Endothelial cell of umbilical vein (primary cell): ENCODE measurements at regions not wholly inside any gene's neighbourhood (a gene's known extent, or its start where the extent isn't known, plus 50 kb on each side); places are given as distances from the start of the nearest gene placed in this dataset.

Experiments used
- BruUV-seq: library from RNA; stranded (reverse); fragments of 400-500 nt; replicated peaks from 2 replicates; lab custom pipeline; 2021; lab: Mats Ljungman, UMichigan
- CTCF ChIA-PET: fragments of 300-600, 350-600 bp; sonication (Branson Sonifier 250); formaldehyde crosslinking; loops from one replicate; lab custom pipeline; 2021; ENCODE audit warnings: antibody characterized with exemption, inconsistent platforms; lab: Charles Lee
- POLR2A ChIA-PET: fragments of 300-600, 350-600 bp; sonication (Branson Sonifier 250); formaldehyde crosslinking; loops from one replicate; lab custom pipeline; 2021; ENCODE audit warnings: antibody characterized with exemption, inconsistent platforms; lab: Charles Lee
- DNase-seq: peaks from one replicate; pipeline ENCODE4 v3.0.0-alpha.2; 2011; ENCODE audit warnings: low read depth, low spot score
- FAIRE-seq: peaks from 2 replicates; lab custom pipeline; 2011; peaks lifted over from hg19 to GRCh38; lab: Jason Lieb, UNC
- H2AFZ ChIP-seq: 2 replicates; pipeline ENCODE4 v1.6.0; 2012; ENCODE audit warnings: low read depth, low read length, control low read depth, inconsistent platforms
- H3K27ac ChIP-seq: 2 replicates; pipeline ENCODE4 v1.5.1; 2011; ENCODE audit warnings: low read depth, mild to moderate bottlenecking, control low read depth, low read length, moderate library complexity; ENCODE audit not compliant: insufficient read depth
- H3K27me3 ChIP-seq, 2 experiments: 2 replicates each; pipeline versions ENCODE4 v1.6.0 to v1.6.1; 2011; ENCODE audit warnings: low read length in 2 of 2, mixed read lengths in 1 of 2; ENCODE audit not compliant: control insufficient read depth in 2 of 2, insufficient read depth in 2 of 2
- H3K36me3 ChIP-seq, 2 experiments: 2 replicates in 1 of 2; 3 replicates in 1 of 2; pipeline ENCODE4 v1.5.1; 2011; ENCODE audit warnings: low read length in 2 of 2, mild to moderate bottlenecking in 1 of 2, moderate library complexity in 1 of 2; ENCODE audit not compliant: control insufficient read depth in 2 of 2, insufficient read depth in 2 of 2; ENCODE audit errors: extremely low read depth in 1 of 2
- H3K4me1 ChIP-seq: 3 replicates; pipeline ENCODE4 v1.5.1; 2011; ENCODE audit warnings: mild to moderate bottlenecking, low read length; ENCODE audit not compliant: control insufficient read depth, insufficient read depth; ENCODE audit errors: extremely low read depth
- H3K4me2 ChIP-seq: 2 replicates; pipeline ENCODE4 v1.6.1; 2011; ENCODE audit warnings: low read length, control low read depth, mixed read lengths; ENCODE audit not compliant: insufficient read depth
- H3K4me3 ChIP-seq, 3 experiments: fragments of 200-600 bp in 1 of 3; sonication (generic), shearing (Covaris generic) in 1 of 3; replicated peaks in 1 of 3; 2 replicates each; pipeline ENCODE4 v1.5.1; 2011 to 2016; ENCODE audit warnings: control low read depth in 3 of 3, low read length in 3 of 3, mild to moderate bottlenecking in 2 of 3, inconsistent platforms in 1 of 3, low read depth in 1 of 3, moderate library complexity in 1 of 3; ENCODE audit not compliant: insufficient read depth in 1 of 3
- H3K79me2 ChIP-seq: 2 replicates; pipeline ENCODE4 v1.6.0; 2012; ENCODE audit warnings: low read length, inconsistent platforms; ENCODE audit not compliant: control insufficient read depth, insufficient read depth
- H3K9ac ChIP-seq: replicated peaks from 2 replicates; pipeline ENCODE3; 2011; ENCODE audit warnings: low read length, control low read depth; ENCODE audit not compliant: insufficient read depth; ENCODE audit errors: extremely low read depth
- H3K9me1 ChIP-seq: replicated peaks from 3 replicates; pipeline ENCODE4 v1.6.0; 2011; ENCODE audit warnings: mild to moderate bottlenecking, low read length; ENCODE audit not compliant: control insufficient read depth, insufficient read depth; ENCODE audit errors: extremely low read depth
- H3K9me3 ChIP-seq: replicated peaks from 2 replicates; pipeline ENCODE4 v1.5.1; 2012; ENCODE audit warnings: low read length, inconsistent platforms; ENCODE audit not compliant: control insufficient read depth, insufficient read depth
- H4K20me1 ChIP-seq: replicated peaks from 2 replicates; pipeline ENCODE3; 2011; ENCODE audit warnings: mild to moderate bottlenecking, low read length; ENCODE audit not compliant: control insufficient read depth, insufficient read depth; ENCODE audit errors: extremely low read depth
- CTCF ChIP-seq, 2 donors: IDR thresholded peaks; 1 replicate in 1 of 2; 2 replicates in 1 of 2; pipeline ENCODE4 v1.5.1; 2011; ENCODE audit warnings: low read length in 2 of 2, mild to moderate bottlenecking in 2 of 2, moderate library complexity in 2 of 2, control low read depth in 1 of 2, inconsistent platforms in 1 of 2, low read depth in 1 of 2; ENCODE audit not compliant: insufficient read depth in 1 of 2; ENCODE audit errors: extremely low read depth in 1 of 2
- EZH2 ChIP-seq: IDR thresholded peaks from 2 replicates; pipeline ENCODE4 v1.6.1; 2012; ENCODE audit warnings: borderline replicate concordance, low read depth, mild to moderate bottlenecking, moderate library complexity, low read length, inconsistent platforms; ENCODE audit not compliant: severe bottlenecking
- FOS ChIP-seq: IDR thresholded peaks from 2 replicates; pipeline ENCODE4 v1.6.1; 2011; ENCODE audit warnings: mild to moderate bottlenecking, low read length, moderate library complexity, borderline replicate concordance; ENCODE audit not compliant: insufficient read depth
- GATA2 ChIP-seq: IDR thresholded peaks from 2 replicates; pipeline ENCODE4 v1.7.0; 2011; ENCODE audit warnings: low read depth, mild to moderate bottlenecking, moderate library complexity, mixed read lengths, low read length; ENCODE audit not compliant: insufficient read length, insufficient read depth
- JUN ChIP-seq: IDR thresholded peaks from 2 replicates; pipeline ENCODE4 v1.6.1; 2011; ENCODE audit warnings: borderline replicate concordance, low read depth; ENCODE audit not compliant: insufficient read length, insufficient read depth
- MAX ChIP-seq: IDR thresholded peaks from 2 replicates; pipeline ENCODE4 v1.6.1; 2011; ENCODE audit not compliant: insufficient read depth, insufficient read length
- MYC ChIP-seq: IDR thresholded peaks from one replicate; pipeline ENCODE4 v1.6.1; 2011; ENCODE audit warnings: mild to moderate bottlenecking, low read depth, low read length
- POLR2A ChIP-seq: IDR thresholded peaks from 2 replicates; pipeline ENCODE4 v1.6.1; 2012; ENCODE audit warnings: low read depth, mild to moderate bottlenecking, control low read depth, low read length
- POLR2AphosphoS5 ChIP-seq: IDR thresholded peaks from 2 replicates; pipeline ENCODE4 v1.6.1; 2012; ENCODE audit warnings: low read depth, mild to moderate bottlenecking, control low read depth, low read length, moderate library complexity; ENCODE audit not compliant: insufficient read depth
- dilution Hi-C: fragments of 300-500 bp; cut with MboI; formaldehyde crosslinking; loops from one replicate; pipeline ENCODE4 v1.15.0; 2019; ENCODE audit warnings: low sequenced_read_pairs; ENCODE audit not compliant: extremely low pct_ligation_motif_present
- intact Hi-C: fragments of 100-400 bp; cut with micrococcal nuclease; formaldehyde crosslinking; loops from one replicate; pipeline ENCODE4 v1.10.0; 2022

- H3K27ac ChIP-seq, result no peak overlapping the region
- H3K36me3 ChIP-seq, result no peaks in the 10 kb centered on the region
- intact Hi-C loops, result no loop called here
- no peak overlapping the region for H2AFZ ChIP-seq
- H3K9ac ChIP-seq, result no peak overlapping the region
- H3K9me1 ChIP-seq, result no peaks in the 10 kb centered on the region
- ChIA-PET CTCF (no interaction called here), POLR2A (no interaction called here)
- DNase-seq, result no peak
- no peaks in the 10 kb centered on the region for H3K4me1 ChIP-seq
- H3K4me2 ChIP-seq, result no peak overlapping the region
- dilution Hi-C loops, result no loop called here
- BruUV-seq, result no TSS peak
- H3K27me3 ChIP-seq, result no peaks in the 10 kb centered on the region
- H3K4me3 ChIP-seq, result no peak overlapping the region
- TF ChIP-seq MAX, result no peak
- no peak for TF ChIP-seq CTCF (IDR thresholded peaks at IDR 0.05; ENCODE audit: extremely low read depth in 1 of 2, insufficient read depth in 1 of 2, low read depth in 1 of 2, low read length in 2 of 2)
- no peak for TF ChIP-seq GATA2
- TF ChIP-seq POLR2A, result no peak
- no peak for TF ChIP-seq JUN
- TF ChIP-seq POLR2AphosphoS5, result no peak
- TF ChIP-seq FOS, result no peak
- no peak for TF ChIP-seq MYC
- no peak for TF ChIP-seq EZH2
- H4K20me1 ChIP-seq, result no peaks in the 10 kb centered on the region
- no peaks in the 10 kb centered on the region for H3K9me3 ChIP-seq
- no peak for FAIRE-seq
- H3K79me2 ChIP-seq, result no peaks in the 10 kb centered on the region
Measured at GRCh38 chrY:19124609-19125008, 351.1 kb upstream of the HSFY2 start.
